ENCODE measurements at regions not wholly inside any gene's neighbourhood (a gene's known extent, or its start where the extent isn't known, plus 50 kb on each side); places are given as distances from the start of the nearest gene placed in this dataset.

GRCh38 chr21:23083242-23083641 is 2085.0 kb downstream of the NCAM2 start:
- H3K27ac ChIP-seq, result no peak overlapping the region
- no peaks in the 10 kb centered on the region for H3K27me3 ChIP-seq (replicated peaks)
- DNase-seq, result no peak
- no peak overlapping the region for H3K4me3 ChIP-seq (ENCODE audit: low read depth, low read length)
- no peaks in the 10 kb centered on the region for H3K36me3 ChIP-seq (replicated peaks)
- no peak for TF ChIP-seq CTCF (IDR thresholded peaks at IDR 0.05; ENCODE audit: low read depth, low read length, missing control alignments)
- in situ Hi-C loops (cut with HindIII; ENCODE audit: low pct_ligation_motif_present, low sequenced_read_pairs), result no loop called here

- in situ Hi-C loops (cut with HindIII; ENCODE audit: low pct_ligation_motif_present, low sequenced_read_pairs), result no loop called here
- no peaks in the 10 kb centered on the region for H3K36me3 ChIP-seq (replicated peaks)
- no peak for TF ChIP-seq CTCF (IDR thresholded peaks at IDR 0.05; ENCODE audit: low read depth, low read length, missing control alignments)
- H3K27ac ChIP-seq, result no peak overlapping the region
- H3K27me3 ChIP-seq (replicated peaks), result no peaks in the 10 kb centered on the region
- H3K4me3 ChIP-seq (ENCODE audit: low read depth, low read length), result no peak overlapping the region
- no peak for DNase-seq
Measured at GRCh38 chr21:23093259-23093658, 2095.1 kb downstream of the NCAM2 start.

- H3K36me3 ChIP-seq (replicated peaks), result no peaks in the 10 kb centered on the region
- no peak overlapping the region for H3K4me3 ChIP-seq (ENCODE audit: low read depth, low read length)
- TF ChIP-seq CTCF (IDR thresholded peaks at IDR 0.05; ENCODE audit: low read depth, low read length, missing control alignments), result no peak
- in situ Hi-C loops (cut with HindIII; ENCODE audit: low pct_ligation_motif_present, low sequenced_read_pairs), result no loop called here
- DNase-seq, result no peak
- H3K27ac ChIP-seq, result no peak overlapping the region
- H3K27me3 ChIP-seq (replicated peaks), result no peaks in the 10 kb centered on the region
Measured at GRCh38 chr21:23099185-23099584, 2101.0 kb downstream of the NCAM2 start.

- Histone ChIP-seq H3K27ac (no peak overlapping the region), H3K27me3 (replicated peaks) (no peaks in the 10 kb centered on the region), H3K4me3 (ENCODE audit: low read depth, low read length) (no peak overlapping the region), H3K36me3 (replicated peaks) (no peaks in the 10 kb centered on the region)
- DNase-seq, result no peak
- in situ Hi-C loops (cut with HindIII; ENCODE audit: low pct_ligation_motif_present, low sequenced_read_pairs), result no loop called here
- TF ChIP-seq CTCF (IDR thresholded peaks at IDR 0.05; ENCODE audit: low read depth, low read length, missing control alignments), result no peak
Measured at GRCh38 chr21:23101111-23101510, 2102.9 kb downstream of the NCAM2 start.

- no peak for TF ChIP-seq CTCF (IDR thresholded peaks at IDR 0.05; ENCODE audit: low read depth, low read length, missing control alignments)
- Histone ChIP-seq H3K4me3 (ENCODE audit: low read depth, low read length) (no peak overlapping the region), H3K27me3 (replicated peaks) (no peaks in the 10 kb centered on the region), H3K27ac (no peak overlapping the region), H3K36me3 (replicated peaks) (no peaks in the 10 kb centered on the region)
- DNase-seq, result no peak
- in situ Hi-C loops (cut with HindIII; ENCODE audit: low pct_ligation_motif_present, low sequenced_read_pairs), result no loop called here
Measured at GRCh38 chr21:23108533-23108932, 2110.3 kb downstream of the NCAM2 start.

- no peak overlapping the region for H3K27ac ChIP-seq
- no peak for TF ChIP-seq CTCF (IDR thresholded peaks at IDR 0.05; ENCODE audit: low read depth, low read length, missing control alignments)
- no peaks in the 10 kb centered on the region for H3K27me3 ChIP-seq (replicated peaks)
- in situ Hi-C loops (cut with HindIII; ENCODE audit: low pct_ligation_motif_present, low sequenced_read_pairs), result no loop called here
- H3K36me3 ChIP-seq (replicated peaks), result no peaks in the 10 kb centered on the region
- no peak overlapping the region for H3K4me3 ChIP-seq (ENCODE audit: low read depth, low read length)
- no peak for DNase-seq
Measured at GRCh38 chr21:23111070-23111600, 2112.9 kb downstream of the NCAM2 start.
